Neural progenitor cell (in vitro differentiated cells): ENCODE measurements at regions not wholly inside any gene's neighbourhood (a gene's known extent, or its start where the extent isn't known, plus 50 kb on each side); places are given as distances from the start of the nearest gene placed in this dataset.

Experiments
- CTCF ChIP-seq: fragments of 200-600 bp; sonication (generic); IDR thresholded peaks from 2 replicates; pipeline ENCODE4 v1.5.1; 2017; ENCODE audit warnings: antibody characterized with exemption, mild to moderate bottlenecking
- EZH2 ChIP-seq: fragments of 200-600 bp; sonication (generic); IDR thresholded peaks from 2 replicates; pipeline ENCODE4 v1.6.1; 2017; ENCODE audit warnings: antibody characterized with exemption, mild to moderate bottlenecking, moderate library complexity

DNA sequence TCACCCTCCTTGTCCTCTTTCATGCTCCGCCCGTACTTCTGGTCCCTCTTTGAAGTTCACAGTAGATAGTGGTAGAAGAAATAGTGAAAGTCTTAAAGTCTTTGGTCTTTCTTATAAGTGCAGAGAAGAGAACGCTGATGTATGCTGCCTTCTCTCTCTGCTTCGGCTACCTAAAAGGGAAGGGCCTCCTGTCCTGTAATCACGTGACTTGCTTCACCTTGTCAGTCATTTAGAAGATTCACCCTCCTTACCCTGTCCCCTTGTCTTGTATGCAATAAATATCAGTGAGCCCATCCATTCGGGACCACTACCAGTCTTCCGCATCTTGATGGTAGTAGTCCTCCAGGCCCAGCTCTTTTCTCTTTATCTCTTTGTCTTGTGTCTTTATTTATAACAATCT lies 144.6 kb downstream of the ARL4C start:
- TF ChIP-seq CTCF (no peak), EZH2 (no peak)
